HG03469 (cell line): ENCODE measurements at regions not wholly inside any gene's neighbourhood (a gene's known extent, or its start where the extent isn't known, plus 50 kb on each side); places are given as distances from the start of the nearest gene placed in this dataset.

Experiments
- ATAC-seq: cut with Tn5 transposase; IDR thresholded peaks from one replicate; pipeline ENCODE4 v1.9.1; 2021; ENCODE audit warnings: mild to moderate bottlenecking, moderate library complexity, moderate number of reproducible peaks; ENCODE audit not compliant: unreplicated experiment

DNA sequence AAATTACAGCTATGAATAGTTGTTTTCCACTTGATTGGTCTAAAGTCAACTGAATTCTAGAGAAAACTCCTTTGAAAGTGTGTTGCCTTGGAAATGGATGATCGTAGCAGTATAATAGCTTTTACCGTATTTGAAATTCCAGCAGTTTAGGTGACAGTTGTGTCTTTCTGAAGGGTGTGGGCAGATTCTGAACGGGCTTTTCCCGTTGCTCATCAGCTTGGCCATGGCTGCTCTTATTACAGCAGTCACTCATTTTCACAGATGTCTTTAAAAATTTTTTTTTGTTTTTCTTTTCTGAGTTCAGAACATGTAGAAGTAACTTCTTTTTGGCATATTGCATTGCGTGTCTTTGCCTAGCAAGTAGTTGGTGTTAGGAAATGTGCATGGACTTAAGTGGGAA, 69.6 kb upstream of the SLC4A4 start:
- ATAC-seq, result no peak

GRCh38 chr4:71270901-71271300, 67.9 kb upstream of the SLC4A4 start:
- ATAC-seq, result no peak

- ATAC-seq, result no peak
Observed at GRCh38 chr4:71272976-71273375, 65.8 kb upstream of the SLC4A4 start.

DNA sequence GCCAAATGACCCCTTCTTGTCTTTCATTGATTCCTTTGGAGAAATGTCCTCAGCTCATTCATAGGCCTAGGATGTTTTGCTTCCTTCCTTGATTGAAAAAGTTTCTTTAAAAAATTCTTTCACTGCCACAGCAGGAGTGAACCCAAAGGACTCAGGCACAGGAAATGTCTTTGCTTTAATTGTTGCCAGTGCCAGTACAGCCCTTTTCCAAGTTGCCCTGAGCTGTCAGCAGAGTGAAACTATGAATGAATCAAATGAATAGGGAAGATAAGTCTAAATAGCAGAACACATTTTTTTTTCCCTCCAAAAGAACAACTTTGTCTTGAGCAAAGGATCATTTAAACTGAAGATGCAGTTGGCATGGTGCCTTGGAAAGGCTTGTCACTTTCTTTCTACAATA, 63.8 kb upstream of the SLC4A4 start:
- ATAC-seq, result no peak

- ATAC-seq, result no peak
Observed at GRCh38 chr4:71275570-71275969, 63.2 kb upstream of the SLC4A4 start.

DNA sequence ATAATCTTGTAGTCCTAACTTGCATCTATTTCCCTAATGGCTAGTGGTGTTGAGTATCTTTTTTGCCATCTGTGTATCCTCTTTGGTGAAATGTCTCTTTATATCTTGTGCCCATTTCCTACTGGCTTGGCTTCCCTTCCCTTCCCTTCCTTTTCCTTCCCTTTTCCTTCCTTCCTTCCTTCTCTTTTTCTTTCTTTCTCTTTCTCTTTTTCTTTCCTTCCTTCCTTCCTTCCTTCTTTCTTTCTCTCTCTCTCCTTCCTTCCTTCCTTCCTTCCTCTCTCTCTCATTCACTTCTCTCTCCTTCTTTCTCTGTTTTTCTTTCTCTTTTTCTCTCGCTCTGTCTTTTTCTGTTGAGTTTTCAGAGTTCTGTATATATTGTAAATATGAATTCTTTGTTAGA, 61.5 kb upstream of the SLC4A4 start:
- no peak for ATAC-seq

- no peak for ATAC-seq
Observed at GRCh38 chr4:71283642-71284257, 55.1 kb upstream of the SLC4A4 start.

GRCh38 chr4:71287305-71287704, 51.5 kb upstream of the SLC4A4 start:
- no peak for ATAC-seq

DNA sequence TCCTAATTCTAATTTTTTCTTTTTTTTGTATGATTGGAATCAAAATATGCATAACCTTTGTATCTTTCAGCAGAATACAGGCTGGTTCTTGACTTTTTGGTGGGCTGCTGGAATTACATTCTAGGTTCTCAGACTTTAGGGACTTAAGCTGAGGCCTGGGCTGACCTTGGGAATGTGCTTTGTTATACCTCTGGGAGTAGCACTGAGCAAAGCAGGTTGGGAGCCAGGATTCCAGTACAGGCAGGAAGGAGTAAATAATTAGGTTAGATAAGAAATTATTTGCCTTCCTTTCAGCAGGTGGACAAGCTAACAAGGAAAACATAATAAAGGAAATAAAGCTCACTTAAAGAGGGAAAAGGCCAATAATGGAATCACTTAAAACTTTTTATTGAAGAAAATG, 49.9 kb upstream of the SLC4A4 start:
- no peak for ATAC-seq
